K562 (cell line): ENCODE measurements at regions not wholly inside any gene's neighbourhood (a gene's known extent, or its start where the extent isn't known, plus 50 kb on each side); places are given as distances from the start of the nearest gene placed in this dataset.

ENCODE experiments used
- ATAC-seq: fragments of 200-7000 bp; cut with Tn5 transposase; 3 replicates; pipeline ENCODE4 v1.9.1; 2020; ENCODE audit warnings: moderate library complexity
- BruUV-seq: library from RNA; stranded (reverse); fragments of 400-500 nt; replicated peaks from 2 replicates; lab custom pipeline; 2021; lab: Mats Ljungman, UMichigan
- CTCF ChIA-PET: fragments of 300-600 bp; formaldehyde crosslinking; extraction: SDS; loops from one replicate; lab custom pipeline; 2021; ENCODE audit warnings: low intra/inter-chr PET ratio; lab: Yijun Ruan, JAX
- POLR2A ChIA-PET: fragments of 300-600, 350-650 bp; sonication (Branson Sonifier 250); formaldehyde crosslinking; extraction: SDS; loops from one replicate; lab custom pipeline; 2021; ENCODE audit warnings: antibody characterized with exemption, inconsistent platforms; lab: Yijun Ruan, JAX
- DNase-seq, 4 experiments: peaks; one replicate each; pipeline versions ENCODE4 v3.0.0 to v3.0.0-alpha.2; 2011 to 2018; ENCODE audit warnings: low spot score in 3 of 4, mixed read lengths in 3 of 4; ENCODE audit errors: extremely low read depth in 1 of 4
- FAIRE-seq: peaks from 2 replicates; lab custom pipeline; 2011; peaks lifted over from hg19 to GRCh38; lab: Jason Lieb, UNC
- H2AFZ ChIP-seq: 2 replicates; pipeline ENCODE4 v1.6.0; 2011; ENCODE audit warnings: low read depth, low read length, control low read depth, inconsistent platforms
- H3K27ac ChIP-seq: fragments of 200-600 bp; 3 replicates; pipeline ENCODE4 v1.8.0; 2011; ENCODE audit warnings: low read depth, mild to moderate bottlenecking, control low read depth, inconsistent platforms, low read length, moderate library complexity, mixed read lengths; ENCODE audit errors: extremely low read depth
- H3K27me3 ChIP-seq, 2 experiments: fragments of 300-600 bp in 1 of 2; 2 replicates in 1 of 2; 3 replicates in 1 of 2; pipeline versions ENCODE4 v1.6.0 to v1.8.0; 2011; ENCODE audit warnings: inconsistent platforms in 2 of 2, low read length in 2 of 2, mild to moderate bottlenecking in 1 of 2, mixed read lengths in 1 of 2, moderate library complexity in 1 of 2; ENCODE audit not compliant: control insufficient read depth in 2 of 2, insufficient read depth in 2 of 2
- H3K36me3 ChIP-seq: fragments of 300-600 bp; 3 replicates; pipeline ENCODE4 v1.8.0; 2011; ENCODE audit warnings: mild to moderate bottlenecking, low read length, inconsistent platforms; ENCODE audit not compliant: control insufficient read depth, insufficient read depth
- H3K4me1 ChIP-seq, 2 experiments: fragments of 200-600 bp in 1 of 2; replicated peaks in 1 of 2; 2 replicates in 1 of 2; 3 replicates in 1 of 2; pipeline versions ENCODE4 v1.5.1 to v1.8.0; 2011; ENCODE audit warnings: inconsistent platforms in 2 of 2, low read length in 2 of 2, mild to moderate bottlenecking in 1 of 2, mixed read lengths in 1 of 2, moderate library complexity in 1 of 2; ENCODE audit not compliant: control insufficient read depth in 2 of 2, insufficient read depth in 2 of 2
- H3K4me2 ChIP-seq: 2 replicates; pipeline ENCODE4 v1.6.1; 2011; ENCODE audit warnings: low read length, control low read depth, inconsistent platforms, mixed read lengths; ENCODE audit not compliant: insufficient read depth
- H3K4me3 ChIP-seq: fragments of 200-600 bp; sonication (generic), shearing (Covaris generic); 2 replicates; pipeline ENCODE4 v1.5.1; 2016; ENCODE audit warnings: control low read depth, inconsistent platforms
- H3K79me2 ChIP-seq: fragments of 200-600 bp; 3 replicates; pipeline ENCODE4 v1.8.0; 2011; ENCODE audit warnings: low read length, inconsistent platforms; ENCODE audit not compliant: control insufficient read depth, insufficient read depth
- H3K9ac ChIP-seq, 2 experiments: 2 replicates each; pipeline versions ENCODE4 v1.6.0 to v1.6.1; 2011; ENCODE audit warnings: low read depth in 2 of 2, low read length in 2 of 2, control low read depth in 1 of 2, inconsistent platforms in 1 of 2, mild to moderate bottlenecking in 1 of 2, mixed read lengths in 1 of 2; ENCODE audit not compliant: insufficient read depth in 1 of 2
- H3K9me1 ChIP-seq: one replicate; pipeline ENCODE4 v1.6.0; 2011; ENCODE audit warnings: inconsistent platforms, mild to moderate bottlenecking, low read length, moderate library complexity; ENCODE audit not compliant: control insufficient read depth, insufficient read depth
- H3K9me3 ChIP-seq: replicated peaks from 2 replicates; pipeline ENCODE4 v1.5.1; 2011; ENCODE audit warnings: low read depth, low read length, inconsistent platforms; ENCODE audit not compliant: control insufficient read depth, insufficient read depth
- H4K20me1 ChIP-seq: replicated peaks from 2 replicates; pipeline ENCODE4 v1.6.1; 2011; ENCODE audit warnings: low read length, inconsistent platforms, mixed read lengths; ENCODE audit not compliant: control insufficient read depth, insufficient read depth
- E2F4 ChIP-seq: sonication (generic); formaldehyde crosslinking; IDR thresholded peaks from 2 replicates; pipeline ENCODE4 v1.8.0; 2022; ENCODE audit warnings: mild to moderate bottlenecking, low read depth, missing genetic modification reagents
- ERF ChIP-seq: fragments of 450-650 bp; formaldehyde crosslinking; IDR thresholded peaks from 2 replicates; pipeline ENCODE4 v1.4.0; 2020; ENCODE audit warnings: mild to moderate bottlenecking, mixed read lengths
- HEY1 ChIP-seq: fragments of 250-450 bp; sonication (Bioruptor Pico); IDR thresholded peaks from 2 replicates; pipeline ENCODE4 v1.5.0; 2020; ENCODE audit warnings: mild to moderate bottlenecking, moderate library complexity, borderline replicate concordance
- MCM3 ChIP-seq: fragments of 450-650 bp; IDR thresholded peaks from 2 replicates; pipeline ENCODE4 v1.6.1; 2016
- NONO ChIP-seq, 2 experiments: fragments of 200-400 bp in 1 of 2; fragments of 450-650 bp in 1 of 2; formaldehyde crosslinking in 1 of 2; IDR thresholded peaks; 2 replicates each; pipeline ENCODE4 v1.6.1; 2017; ENCODE audit warnings: low read depth in 2 of 2, mild to moderate bottlenecking in 2 of 2, moderate library complexity in 2 of 2, low read length in 1 of 2
- NR3C1 ChIP-seq: sonication (generic); formaldehyde crosslinking; IDR thresholded peaks from 2 replicates; pipeline ENCODE4 v1.8.1; 2022; ENCODE audit warnings: missing genetic modification reagents
- PHB2 ChIP-seq: fragments of 450-650 bp; IDR thresholded peaks from 2 replicates; pipeline ENCODE4 v1.6.1; 2017; ENCODE audit warnings: low read depth
- PRPF4 ChIP-seq: fragments of 200-400 bp; formaldehyde crosslinking; IDR thresholded peaks from one replicate; pipeline ENCODE4 v1.6.1; 2017; ENCODE audit warnings: low read length, low read depth, mild to moderate bottlenecking; ENCODE audit not compliant: insufficient read depth, poor library complexity, severe bottlenecking
- RBM39 ChIP-seq: fragments of 200-400 bp; formaldehyde crosslinking; optimal IDR thresholded peaks from 2 replicates; pipeline ENCODE3; 2018; ENCODE audit warnings: low read depth, low read length
- SAFB ChIP-seq: fragments of 200-400 bp; formaldehyde crosslinking; IDR thresholded peaks from 2 replicates; pipeline ENCODE4 v1.6.1; 2017; ENCODE audit warnings: low read depth, low read length, borderline replicate concordance
- TRIM25 ChIP-seq: fragments of 450-650 bp; IDR thresholded peaks from 2 replicates; pipeline ENCODE4 v1.7.0; 2016; ENCODE audit warnings: borderline replicate concordance
- ZC3H8 ChIP-seq: fragments of 450-650 bp; IDR thresholded peaks from 2 replicates; pipeline ENCODE4 v1.6.1; 2017
- ZNF609 ChIP-seq: sonication (generic); formaldehyde crosslinking; IDR thresholded peaks from 2 replicates; pipeline ENCODE4 v1.8.1; 2023; ENCODE audit warnings: missing genetic modification reagents, mild to moderate bottlenecking, borderline replicate concordance
- ZNF644 ChIP-seq: fragments of 200-800 bp; sonication (Bioruptor generic); IDR thresholded peaks from 2 replicates; pipeline ENCODE4 v1.6.1; 2016; ENCODE audit warnings: low read depth, missing genetic modification characterization, missing compliant biosample characterization
- ZNF707 ChIP-seq: fragments of 250-450 bp; sonication (Bioruptor Pico); conservative IDR thresholded peaks from 2 replicates; pipeline ENCODE4 v1.8.0; 2022; ENCODE audit warnings: inconsistent platforms, mild to moderate bottlenecking, moderate library complexity
- WGBS: fragments of 100-300 bp; shearing (Covaris generic); methylation state at CpG from one replicate; pipeline ENCODE4 v1.1.6; 2016; ENCODE audit warnings: low coverage, mixed read lengths; ENCODE audit not compliant: insufficient coverage; ENCODE audit errors: missing lambda C conversion rate; 5-methylcytosine and 5-hydroxymethylcytosine counted together
- in situ Hi-C: fragments of 300-500 bp; cut with MboI; formaldehyde crosslinking; loops from 4 replicates; pipeline ENCODE4 v1.15.0; 2018; ENCODE audit warnings: inconsistent platforms, mixed read lengths
- intact Hi-C: fragments of 100-400 bp; cut with micrococcal nuclease; formaldehyde crosslinking; loops from 2 replicates; pipeline ENCODE4 v1.14.2; 2022

GRCh38 chr6:11448038-11448437 lies 89.5 kb upstream of the TMEM170B start (continued):
- TF ChIP-seq ZNF609 (CRISPR knock-in tag) (no peak), PRPF4 (no peak)

GRCh38 chr6:11447265-11447664 lies 90.3 kb upstream of the TMEM170B start:
- Histone ChIP-seq H3K9me1 (no peaks in the 10 kb centered on the region), H3K9me3 (no peaks in the 10 kb centered on the region), H3K4me3 (no peak overlapping the region), H2AFZ (no peak overlapping the region), H3K79me2 (no peaks in the 10 kb centered on the region), H3K27ac (no peak overlapping the region), H3K9ac (no peak overlapping the region), H3K36me3 (no peaks in the 10 kb centered on the region), H4K20me1 (no peaks in the 10 kb centered on the region), H3K4me1 (no peaks in the 10 kb centered on the region; a peak in 1 of 5 replicates), H3K4me2 (no peak overlapping the region), H3K27me3 (peaks cover 0 to 5% of the 10 kb centered on the region in 2 experiments; a peak in 1 of 5 replicates)
- 0% methylated on average over 1 of the region's 1 CpG for WGBS
- DNase-seq (no peak), FAIRE-seq (no peak), ATAC-seq (no peak)
- BruUV-seq, result no TSS peak
- intact Hi-C loops (no loop called here), in situ Hi-C loops (no loop called here)
- POLR2A ChIA-PET, result no interaction called here
- CTCF ChIA-PET, result no interaction called here
- no peak for TF ChIP-seq MCM3
- no peak for TF ChIP-seq ZC3H8
- no peak for TF ChIP-seq SAFB
- TF ChIP-seq NONO (IDR thresholded peaks at IDR 0.05; ENCODE audit: low read depth in 2 of 2, low read length in 1 of 2), result no peak
- no peak for TF ChIP-seq E2F4
- no peak for TF ChIP-seq ZNF707 (CRISPR knock-in tag)
- no peak for TF ChIP-seq RBM39
- TF ChIP-seq NR3C1 (CRISPR knock-in tag), result no peak
- TF ChIP-seq HEY1 (CRISPR knock-in tag), result no peak
- TF ChIP-seq ERF (CRISPR knock-in tag), result no peak
- no peak for TF ChIP-seq PHB2
- TF ChIP-seq ZNF644 (tag), result no peak
- no peak for TF ChIP-seq TRIM25
